Putamen (tissue), 1 donor: ENCODE measurements at regions not wholly inside any gene's neighbourhood (a gene's known extent, or its start where the extent isn't known, plus 50 kb on each side); places are given as distances from the start of the nearest gene placed in this dataset.

Experiments used
- DNase-seq: peaks from one replicate; pipeline ENCODE4 v3.0.0-alpha.2; 2016; ENCODE audit warnings: low spot score

- DNase-seq = no peak
Observed at GRCh38 chr1:61523893-61524605, 200.9 kb downstream of the TM2D1 start.

- no peak for DNase-seq
Observed at GRCh38 chr1:61523229-61523628, 201.7 kb downstream of the TM2D1 start.

- no peak for DNase-seq
Observed at GRCh38 chr1:61520401-61520800, 204.5 kb downstream of the TM2D1 start.

- DNase-seq = no peak
Observed at GRCh38 chr1:61519631-61520030, 205.3 kb downstream of the TM2D1 start.

GRCh38 chr1:61518670-61519400 lies 206.1 kb downstream of the TM2D1 start:
- DNase-seq = no peak

- DNase-seq = no peak
Observed at GRCh38 chr1:61517345-61517744, 207.6 kb downstream of the TM2D1 start.

GRCh38 chr1:61515096-61515495 lies 209.8 kb downstream of the TM2D1 start:
- no peak for DNase-seq
